PC-3 (cell line): ENCODE measurements at regions not wholly inside any gene's neighbourhood (a gene's known extent, or its start where the extent isn't known, plus 50 kb on each side); places are given as distances from the start of the nearest gene placed in this dataset.

Experiments
- ATAC-seq: fragments of 200-7000 bp; cut with Tn5 transposase; 2 replicates; pipeline ENCODE4 v1.9.1; 2020; ENCODE audit warnings: mild to moderate bottlenecking, moderate library complexity
- BruUV-seq: library from RNA; stranded (reverse); fragments of 400-500 nt; replicated peaks from 2 replicates; lab custom pipeline; 2021; lab: Mats Ljungman, UMichigan
- CTCF ChIA-PET: fragments of 300-600 bp; sonication (Branson Sonifier 250); formaldehyde crosslinking; loops from one replicate; lab custom pipeline; 2022; ENCODE audit warnings: antibody characterized with exemption; lab: Charles Lee
- POLR2A ChIA-PET: fragments of 300-600 bp; sonication (Branson Sonifier 250); formaldehyde crosslinking; loops from one replicate; lab custom pipeline; 2022; ENCODE audit warnings: antibody characterized with exemption; ENCODE audit not compliant: unreplicated experiment; lab: Charles Lee
- DNase-seq: peaks from one replicate; pipeline ENCODE4 v3.0.0-alpha.2; 2015
- H2AFZ ChIP-seq: fragments of 300-600 bp; sonication (generic); 2 replicates; pipeline ENCODE4 v1.6.0; 2016; ENCODE audit warnings: antibody characterized with exemption, low read length
- H3F3A ChIP-seq: fragments of 300-600 bp; sonication (generic); one replicate; pipeline ENCODE4 v1.6.0; 2017; ENCODE audit warnings: antibody characterized with exemption, low read length, control low read depth, mild to moderate bottlenecking; ENCODE audit not compliant: unreplicated experiment
- H3K27ac ChIP-seq: fragments of 300-600 bp; sonication (generic); 2 replicates; pipeline ENCODE4 v1.5.1; 2016; ENCODE audit warnings: mild to moderate bottlenecking, low read length
- H3K27me3 ChIP-seq: fragments of 300-600 bp; sonication (generic); 2 replicates; pipeline ENCODE4 v1.6.1; 2016; ENCODE audit warnings: low read length, mixed read lengths
- H3K36me3 ChIP-seq: fragments of 300-600 bp; sonication (generic); 2 replicates; pipeline ENCODE4 v1.6.1; 2016; ENCODE audit warnings: low read depth, mixed run types, low read length, mixed read lengths
- H3K4me1 ChIP-seq: fragments of 300-600 bp; sonication (generic); 2 replicates; pipeline ENCODE4 v1.5.1; 2016; ENCODE audit warnings: low read length; ENCODE audit not compliant: insufficient read depth
- H3K4me2 ChIP-seq: fragments of 300-600 bp; sonication (generic); 2 replicates; pipeline ENCODE4 v1.6.0; 2016; ENCODE audit warnings: low read length
- H3K4me3 ChIP-seq: fragments of 300-600 bp; sonication (generic); 2 replicates; pipeline ENCODE4 v1.5.1; 2016; ENCODE audit warnings: mild to moderate bottlenecking, low read length, mixed read lengths
- H3K79me2 ChIP-seq: fragments of 300-600 bp; sonication (generic); 2 replicates; pipeline ENCODE4 v1.6.1; 2017; ENCODE audit warnings: low read length, mixed read lengths
- H3K9ac ChIP-seq: fragments of 300-600 bp; sonication (generic); 2 replicates; pipeline ENCODE4 v1.6.0; 2016; ENCODE audit warnings: mild to moderate bottlenecking, low read length
- H3K9me2 ChIP-seq: fragments of 300-600 bp; sonication (generic); replicated peaks from 2 replicates; pipeline ENCODE4 v1.6.1; 2016; ENCODE audit warnings: mixed run types, low read length, mixed read lengths
- H3K9me3 ChIP-seq: fragments of 300-600 bp; sonication (generic); 2 replicates; pipeline ENCODE4 v1.6.1; 2016; ENCODE audit warnings: low read length, mixed read lengths
- H4K20me1 ChIP-seq: fragments of 300-600 bp; sonication (generic); 2 replicates; pipeline ENCODE4 v1.6.1; 2016; ENCODE audit warnings: low read length, mixed read lengths
- EZH2 ChIP-seq: fragments of 300-600 bp; sonication (generic); IDR thresholded peaks from one replicate; pipeline ENCODE4 v1.6.1; 2017; ENCODE audit warnings: antibody characterized with exemption, mild to moderate bottlenecking, low read length; ENCODE audit not compliant: unreplicated experiment
- EZH2phosphoT487 ChIP-seq: fragments of 300-600 bp; sonication (generic); IDR thresholded peaks from 2 replicates; pipeline ENCODE4 v1.6.1; 2018; ENCODE audit warnings: mild to moderate bottlenecking, antibody characterized with exemption, low read length, borderline replicate concordance
- intact Hi-C: fragments of 100-400 bp; cut with micrococcal nuclease; formaldehyde crosslinking; loops from 2 replicates; pipeline ENCODE4 v1.9.0; 2023
- TF ChIP-seq, protein P1 (sequence below): fragments of 300-600 bp; sonication (generic); conservative IDR thresholded peaks from 2 replicates; pipeline ENCODE4 v1.5.1; 2017; ENCODE audit warnings: antibody characterized with exemption, low read depth, mild to moderate bottlenecking, low read length

DNA sequence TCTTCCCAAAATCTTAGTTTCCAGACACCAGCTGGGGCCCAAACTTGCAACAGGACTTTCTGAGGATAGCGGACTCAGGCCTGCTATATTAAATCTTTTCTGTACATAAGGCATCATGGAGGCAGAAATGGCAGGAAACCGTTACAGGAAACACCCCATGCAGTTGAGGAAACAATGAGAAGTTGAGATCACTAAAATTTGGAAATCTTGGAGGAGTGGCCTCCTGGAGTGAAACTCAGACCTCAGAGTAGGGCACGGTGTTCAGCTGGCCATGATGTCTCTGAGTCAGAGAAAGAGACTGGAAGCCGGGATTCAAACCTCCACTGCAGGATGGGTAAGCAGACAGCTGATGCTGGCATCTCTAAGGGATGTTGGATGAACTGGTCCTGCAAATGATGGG is 372.6 kb upstream of the CTSO start:
- no peaks in the 10 kb centered on the region for H3K9me3 ChIP-seq
- H3K4me3 ChIP-seq: no peak overlapping the region
- BruUV-seq: no TSS peak
- H3K9me2 ChIP-seq: no peaks in the 10 kb centered on the region
- H3K36me3 ChIP-seq: no peaks in the 10 kb centered on the region
- no peaks in the 10 kb centered on the region for H4K20me1 ChIP-seq
- H3K9ac ChIP-seq: no peak overlapping the region
- ATAC-seq (no peak), DNase-seq (no peak)
- ChIA-PET CTCF (no interaction called here), POLR2A (no interaction called here)
- intact Hi-C loops: no loop called here
- H3K4me1 ChIP-seq: peaks cover 23% of the 10 kb centered on the region
- TF ChIP-seq, protein P1, sequence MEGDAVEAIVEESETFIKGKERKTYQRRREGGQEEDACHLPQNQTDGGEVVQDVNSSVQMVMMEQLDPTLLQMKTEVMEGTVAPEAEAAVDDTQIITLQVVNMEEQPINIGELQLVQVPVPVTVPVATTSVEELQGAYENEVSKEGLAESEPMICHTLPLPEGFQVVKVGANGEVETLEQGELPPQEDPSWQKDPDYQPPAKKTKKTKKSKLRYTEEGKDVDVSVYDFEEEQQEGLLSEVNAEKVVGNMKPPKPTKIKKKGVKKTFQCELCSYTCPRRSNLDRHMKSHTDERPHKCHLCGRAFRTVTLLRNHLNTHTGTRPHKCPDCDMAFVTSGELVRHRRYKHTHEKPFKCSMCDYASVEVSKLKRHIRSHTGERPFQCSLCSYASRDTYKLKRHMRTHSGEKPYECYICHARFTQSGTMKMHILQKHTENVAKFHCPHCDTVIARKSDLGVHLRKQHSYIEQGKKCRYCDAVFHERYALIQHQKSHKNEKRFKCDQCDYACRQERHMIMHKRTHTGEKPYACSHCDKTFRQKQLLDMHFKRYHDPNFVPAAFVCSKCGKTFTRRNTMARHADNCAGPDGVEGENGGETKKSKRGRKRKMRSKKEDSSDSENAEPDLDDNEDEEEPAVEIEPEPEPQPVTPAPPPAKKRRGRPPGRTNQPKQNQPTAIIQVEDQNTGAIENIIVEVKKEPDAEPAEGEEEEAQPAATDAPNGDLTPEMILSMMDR: no peak
- no peak for TF ChIP-seq EZH2phosphoT487
- no peak for TF ChIP-seq EZH2
- H3K4me2 ChIP-seq: no peak overlapping the region
- H3K27me3 ChIP-seq: no peaks in the 10 kb centered on the region
- H3K79me2 ChIP-seq: no peaks in the 10 kb centered on the region
- no peak overlapping the region for H2AFZ ChIP-seq
- no peak overlapping the region for H3K27ac ChIP-seq
- peaks cover 5% of the 10 kb centered on the region for H3F3A ChIP-seq

GRCh38 chr4:156322592-156322991 is 368.9 kb upstream of the CTSO start:
- H3F3A ChIP-seq: peaks cover 10% of the 10 kb centered on the region
- H3K4me3 ChIP-seq: peak overlapping the region; percentile 28; the same call in 1 of the 2 replicates
- peaks cover 31% of the 10 kb centered on the region for H3K4me1 ChIP-seq
- BruUV-seq: no TSS peak
- no peaks in the 10 kb centered on the region for H3K9me2 ChIP-seq
- H4K20me1 ChIP-seq: no peaks in the 10 kb centered on the region
- TF ChIP-seq EZH2 (no peak), EZH2phosphoT487 (no peak)
- TF ChIP-seq, protein P1: no peak
- peak overlapping the region; percentile 46 for H3K9ac ChIP-seq
- POLR2A ChIA-PET: no interaction called here
- CTCF ChIA-PET: no interaction called here
- peak overlapping the region; percentile 94 for H3K27ac ChIP-seq
- no peaks in the 10 kb centered on the region; the same call in 1 of the 2 replicates for H3K36me3 ChIP-seq
- ATAC-seq (peak; percentile 74), DNase-seq (peak; percentile 87)
- intact Hi-C loops: no loop called here
- peak overlapping the region; percentile 73 for H3K4me2 ChIP-seq
- H3K79me2 ChIP-seq: no peaks in the 10 kb centered on the region
- H3K9me3 ChIP-seq: no peaks in the 10 kb centered on the region
- H3K27me3 ChIP-seq: no peaks in the 10 kb centered on the region
- H2AFZ ChIP-seq: no peak overlapping the region

- no TSS peak for BruUV-seq
- H3K9me3 ChIP-seq: no peaks in the 10 kb centered on the region
- H3K4me3 ChIP-seq: peak overlapping the region; percentile 35; the same call in 1 of the 2 replicates
- H2AFZ ChIP-seq: no peak overlapping the region
- no peaks in the 10 kb centered on the region; the same call in 1 of the 2 replicates for H3K36me3 ChIP-seq
- ChIA-PET POLR2A (no interaction called here), CTCF (no interaction called here)
- H3K4me1 ChIP-seq: peaks cover 31% of the 10 kb centered on the region
- ATAC-seq: peak; percentile 74
- peaks cover 10% of the 10 kb centered on the region for H3F3A ChIP-seq
- TF ChIP-seq EZH2phosphoT487: no peak
- no peak for TF ChIP-seq EZH2
- TF ChIP-seq, protein P1: no peak
- intact Hi-C loops: no loop called here
- no peaks in the 10 kb centered on the region for H4K20me1 ChIP-seq
- no peaks in the 10 kb centered on the region for H3K79me2 ChIP-seq
- peak overlapping the region; percentile 73 for H3K4me2 ChIP-seq
- peak overlapping the region; percentile 46 for H3K9ac ChIP-seq
- DNase-seq: peak; percentile 86
- H3K27ac ChIP-seq: peak overlapping the region; percentile 94
- no peaks in the 10 kb centered on the region for H3K9me2 ChIP-seq
- no peaks in the 10 kb centered on the region for H3K27me3 ChIP-seq
Observed at GRCh38 chr4:156321203-156321602, 367.5 kb upstream of the CTSO start.
